DOHH2 (cell line): ENCODE measurements at regions not wholly inside any gene's neighbourhood (a gene's known extent, or its start where the extent isn't known, plus 50 kb on each side); places are given as distances from the start of the nearest gene placed in this dataset.

ENCODE experiments used
- H3F3A ChIP-seq: fragments of 200-600 bp; sonication (generic), shearing (Covaris generic); 2 replicates; pipeline ENCODE4 v1.6.0; 2016; ENCODE audit warnings: antibody characterized with exemption, mild to moderate bottlenecking; ENCODE audit not compliant: control insufficient read depth, insufficient read depth
- H3K27ac ChIP-seq: fragments of 200-600 bp; sonication (generic); 2 replicates; pipeline ENCODE4 v1.5.1; 2014; ENCODE audit warnings: low read depth, mild to moderate bottlenecking, low read length, moderate library complexity
- H3K27me3 ChIP-seq: fragments of 200-600 bp; sonication (generic); 2 replicates; pipeline ENCODE4 v1.6.1; 2014; ENCODE audit warnings: mild to moderate bottlenecking, low read length, mixed read lengths; ENCODE audit not compliant: control insufficient read depth
- H3K36me3 ChIP-seq: fragments of 200-600 bp; sonication (generic); 2 replicates; pipeline ENCODE4 v1.6.1; 2014; ENCODE audit warnings: mild to moderate bottlenecking, low read length, moderate library complexity, mixed read lengths; ENCODE audit not compliant: control insufficient read depth
- H3K4me1 ChIP-seq: fragments of 200-600 bp; sonication (generic); 2 replicates; pipeline ENCODE4 v1.6.1; 2014; ENCODE audit warnings: mild to moderate bottlenecking, low read length, mixed read lengths; ENCODE audit not compliant: control insufficient read depth
- H3K4me2 ChIP-seq: fragments of 200-600 bp; sonication (generic); 2 replicates; pipeline ENCODE4 v1.6.0; 2014; ENCODE audit warnings: mild to moderate bottlenecking, low read length, moderate library complexity
- H3K4me3 ChIP-seq: fragments of 200-600 bp; sonication (generic); 2 replicates; pipeline ENCODE4 v1.5.1; 2014; ENCODE audit warnings: mild to moderate bottlenecking, low read length, mixed read lengths
- H3K79me2 ChIP-seq: fragments of 200-600 bp; sonication (generic); 2 replicates; pipeline ENCODE4 v1.6.1; 2014; ENCODE audit warnings: mild to moderate bottlenecking, low read length, mixed read lengths; ENCODE audit not compliant: control insufficient read depth
- H3K9me2 ChIP-seq: fragments of 200-600 bp; sonication (generic); replicated peaks from 2 replicates; pipeline ENCODE4 v1.6.1; 2014; ENCODE audit warnings: mild to moderate bottlenecking, low read length, mixed read lengths; ENCODE audit not compliant: control insufficient read depth
- H3K9me3 ChIP-seq: fragments of 200-600 bp; sonication (generic); 2 replicates; pipeline ENCODE4 v1.6.1; 2014; ENCODE audit warnings: antibody characterized with exemption, low read length, mixed read lengths; ENCODE audit not compliant: control insufficient read depth, insufficient read depth
- H4K20me1 ChIP-seq: fragments of 200-600 bp; sonication (generic); 2 replicates; pipeline ENCODE4 v1.6.0; 2014; ENCODE audit warnings: low read depth, mild to moderate bottlenecking, antibody characterized with exemption, low read length, moderate library complexity; ENCODE audit not compliant: control insufficient read depth, insufficient read depth
- CTCF ChIP-seq: fragments of 200-600 bp; sonication (generic); IDR thresholded peaks from one replicate; pipeline ENCODE4 v1.5.1; 2014; ENCODE audit warnings: antibody characterized with exemption, mild to moderate bottlenecking, low read depth, low read length; ENCODE audit not compliant: poor library complexity, severe bottlenecking
- EZH2phosphoT487 ChIP-seq: fragments of 200-600 bp; sonication (generic); IDR thresholded peaks from 2 replicates; pipeline ENCODE4 v1.6.1; 2017; ENCODE audit warnings: borderline replicate concordance, mild to moderate bottlenecking, antibody characterized with exemption, low read length, moderate library complexity, mixed read lengths

GRCh38 chr1:239170828-239171227 is 215.5 kb upstream of the CHRM3 start:
- Histone ChIP-seq H3F3A (no peaks in the 10 kb centered on the region), H3K36me3 (no peaks in the 10 kb centered on the region), H3K4me1 (no peaks in the 10 kb centered on the region), H3K27me3 (no peaks in the 10 kb centered on the region), H4K20me1 (no peaks in the 10 kb centered on the region), H3K79me2 (no peaks in the 10 kb centered on the region), H3K4me2 (no peak overlapping the region), H3K4me3 (no peak overlapping the region), H3K27ac (no peak overlapping the region), H3K9me3 (no peaks in the 10 kb centered on the region), H3K9me2 (no peaks in the 10 kb centered on the region)
- TF ChIP-seq CTCF = no peak
- no peak for TF ChIP-seq EZH2phosphoT487

- Histone ChIP-seq H3K9me2 (no peaks in the 10 kb centered on the region), H3K79me2 (no peaks in the 10 kb centered on the region), H3K27ac (no peak overlapping the region), H3K4me3 (no peak overlapping the region), H3K4me1 (no peaks in the 10 kb centered on the region), H3K27me3 (no peaks in the 10 kb centered on the region), H4K20me1 (no peaks in the 10 kb centered on the region), H3K4me2 (no peak overlapping the region), H3K36me3 (no peaks in the 10 kb centered on the region), H3K9me3 (no peaks in the 10 kb centered on the region), H3F3A (no peaks in the 10 kb centered on the region)
- TF ChIP-seq CTCF = no peak
These were observed 217.1 kb upstream of the CHRM3 start for GRCh38 chr1:239169276-239169675.

DNA sequence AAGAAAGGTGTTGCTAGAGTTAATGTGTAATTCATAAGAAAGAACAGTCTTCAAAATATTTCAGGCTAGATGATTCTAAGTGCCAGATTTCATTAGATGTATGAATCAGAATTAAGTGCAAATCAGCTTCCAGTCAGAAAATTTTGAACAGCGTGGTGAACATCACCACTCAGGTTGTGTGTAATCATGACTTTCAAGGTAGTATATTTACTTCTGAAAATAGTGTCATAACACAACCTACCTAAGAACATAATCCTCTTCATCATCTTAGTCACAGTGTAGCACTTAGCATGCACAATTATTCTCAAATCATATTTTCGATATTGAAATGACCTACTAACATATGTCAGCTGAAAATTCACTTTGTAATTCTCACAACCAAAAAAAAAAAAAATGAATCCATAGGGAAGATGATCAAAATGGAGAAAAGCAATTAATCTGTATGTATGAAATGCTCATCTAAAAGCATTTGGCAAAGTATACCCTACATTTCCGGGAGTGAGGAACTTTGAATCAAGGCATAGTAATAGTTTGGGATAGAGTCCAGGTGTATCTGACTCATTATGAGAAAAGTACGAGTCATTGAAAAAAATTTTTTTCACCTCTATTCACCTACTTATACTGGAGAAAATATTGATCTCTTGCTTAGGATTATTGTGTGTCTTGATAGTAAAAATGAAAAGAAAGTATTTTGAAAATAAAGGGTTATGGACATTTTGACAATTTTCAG is 221.8 kb upstream of the CHRM3 start:
- H3K27me3 ChIP-seq = no peaks in the 10 kb centered on the region
- H4K20me1 ChIP-seq = no peaks in the 10 kb centered on the region
- no peaks in the 10 kb centered on the region for H3K36me3 ChIP-seq
- TF ChIP-seq CTCF (no peak), EZH2phosphoT487 (no peak)
- no peak overlapping the region for H3K4me3 ChIP-seq
- H3K9me3 ChIP-seq = no peaks in the 10 kb centered on the region
- H3K4me1 ChIP-seq = no peaks in the 10 kb centered on the region
- H3K9me2 ChIP-seq = no peaks in the 10 kb centered on the region
- no peaks in the 10 kb centered on the region for H3F3A ChIP-seq
- H3K79me2 ChIP-seq = no peaks in the 10 kb centered on the region
- H3K27ac ChIP-seq = no peak overlapping the region
- H3K4me2 ChIP-seq = no peak overlapping the region
